ENCODE measurements at regions not wholly inside any gene's neighbourhood (a gene's known extent, or its start where the extent isn't known, plus 50 kb on each side); places are given as distances from the start of the nearest gene placed in this dataset.

- TF ChIP-seq CTCF (IDR thresholded peaks at IDR 0.05; ENCODE audit: insufficient read depth, low read length, poor library complexity, severe bottlenecking) (no peak), EZH2phosphoT487 (conservative IDR thresholded peaks at IDR 0.05; ENCODE audit: low read length) (no peak)
Observed at GRCh38 chr3:30498587-30498967, 107.8 kb upstream of the TGFBR2 start.

Data from SU-DHL-6 (cell line).